Mesendoderm (in vitro differentiated cells): ENCODE measurements at regions not wholly inside any gene's neighbourhood (a gene's known extent, or its start where the extent isn't known, plus 50 kb on each side); places are given as distances from the start of the nearest gene placed in this dataset.

Source experiments
- DNase-seq: peaks from one replicate; pipeline ENCODE4 v3.0.0; 2013
- H2AK5ac ChIP-seq: 2 replicates; pipeline ENCODE4 v1.6.1; 2013; ENCODE audit warnings: low read length, inconsistent platforms
- H2BK120ac ChIP-seq: 2 replicates; pipeline ENCODE4 v1.6.1; 2013; ENCODE audit warnings: low read depth, mild to moderate bottlenecking, low read length, moderate library complexity, mixed read lengths
- H2BK15ac ChIP-seq: replicated peaks from 2 replicates; pipeline ENCODE4 v1.6.1; 2013; ENCODE audit warnings: low read depth, mild to moderate bottlenecking, moderate library complexity
- H2BK5ac ChIP-seq: 2 replicates; pipeline ENCODE4 v1.6.1; 2013; ENCODE audit warnings: low read length, inconsistent platforms
- H3K18ac ChIP-seq: 2 replicates; pipeline ENCODE4 v1.6.1; 2013; ENCODE audit warnings: mild to moderate bottlenecking, low read length, mixed read lengths
- H3K23ac ChIP-seq: one replicate; pipeline ENCODE4 v1.6.1; 2013; ENCODE audit warnings: low read length
- H3K27ac ChIP-seq: 2 replicates; pipeline ENCODE4 v1.5.1; 2013; ENCODE audit warnings: low read depth, mild to moderate bottlenecking, inconsistent platforms, low read length, moderate library complexity
- H3K27me3 ChIP-seq: 2 replicates; pipeline ENCODE4 v1.6.1; 2013; ENCODE audit warnings: low read length, control low read depth, mild to moderate bottlenecking, inconsistent platforms; ENCODE audit not compliant: insufficient read depth, poor library complexity
- H3K36me3 ChIP-seq: 2 replicates; pipeline ENCODE4 v1.6.1; 2013; ENCODE audit warnings: low read length, inconsistent platforms; ENCODE audit not compliant: control insufficient read depth, insufficient read depth
- H3K4ac ChIP-seq: one replicate; pipeline ENCODE4 v1.6.1; 2013; ENCODE audit warnings: low read depth, mild to moderate bottlenecking, low read length, moderate library complexity
- H3K4me1 ChIP-seq: 2 replicates; pipeline ENCODE4 v1.6.1; 2013; ENCODE audit warnings: low read depth, low read length, inconsistent platforms; ENCODE audit not compliant: control insufficient read depth
- H3K4me2 ChIP-seq: 2 replicates; pipeline ENCODE4 v1.6.1; 2013; ENCODE audit warnings: low read length
- H3K4me3 ChIP-seq: 2 replicates; pipeline ENCODE4 v1.5.1; 2013; ENCODE audit warnings: mild to moderate bottlenecking, low read length
- H3K56ac ChIP-seq: one replicate; pipeline ENCODE4 v1.6.1; 2013; ENCODE audit warnings: low read length
- H3K79me1 ChIP-seq: 2 replicates; pipeline ENCODE4 v1.6.1; 2013; ENCODE audit warnings: low read length, inconsistent platforms
- H3K79me2 ChIP-seq: 2 replicates; pipeline ENCODE4 v1.6.1; 2013; ENCODE audit warnings: mild to moderate bottlenecking, low read length; ENCODE audit not compliant: control insufficient read depth, insufficient read depth
- H3K9ac ChIP-seq: 2 replicates; pipeline ENCODE4 v1.6.1; 2013; ENCODE audit warnings: low read length, inconsistent platforms
- H4K5ac ChIP-seq: one replicate; pipeline ENCODE4 v1.6.1; 2013; ENCODE audit warnings: low read length
- H4K8ac ChIP-seq: one replicate; pipeline ENCODE4 v1.6.1; 2013; ENCODE audit warnings: low read depth, mild to moderate bottlenecking, control low read depth, low read length, moderate library complexity
- WGBS: extraction: QIAGEN DNeasy Blood & Tissue Kit; methylation state at CpG from one replicate; pipeline ENCODE4 v1.1.7; 2013; ENCODE audit warnings: low lambda C conversion rate, missing lambda C conversion rate; ENCODE audit not compliant: insufficient coverage; ENCODE audit errors: extremely low coverage; 5-methylcytosine and 5-hydroxymethylcytosine counted together

- Histone ChIP-seq H2BK5ac (no peak overlapping the region), H3K27ac (no peak overlapping the region)
- no CpG with 5 or more reads among the region's 6 CpGs for WGBS
Measured at GRCh38 chr1:5447503-5447960, 544.7 kb downstream of the NPHP4 start.

GRCh38 chr1:5444396-5444795 is 547.8 kb downstream of the NPHP4 start:
- Histone ChIP-seq H2BK120ac (no peak overlapping the region), H4K8ac (no peak overlapping the region), H3K9ac (no peak overlapping the region), H3K4me2 (no peak overlapping the region), H3K23ac (no peak overlapping the region), H3K4me3 (no peak overlapping the region), H3K56ac (no peak overlapping the region), H3K79me1 (no peaks in the 10 kb centered on the region), H3K79me2 (no peaks in the 10 kb centered on the region), H3K18ac (no peak overlapping the region), H3K27me3 (no peaks in the 10 kb centered on the region), H3K27ac (no peak overlapping the region), H2AK5ac (no peak overlapping the region), H2BK15ac (no peak overlapping the region), H3K4ac (no peak overlapping the region), H3K36me3 (no peaks in the 10 kb centered on the region), H4K5ac (no peak overlapping the region), H3K4me1 (no peaks in the 10 kb centered on the region), H2BK5ac (no peak overlapping the region)
- DNase-seq = no peak
- no CpG with 5 or more reads among the region's 6 CpGs for WGBS

More at GRCh38 chr1:5447503-5447960, 544.7 kb downstream of the NPHP4 start:
- Histone ChIP-seq H3K4me2 (no peak overlapping the region), H3K56ac (no peak overlapping the region), H2AK5ac (no peak overlapping the region), H3K27me3 (no peaks in the 10 kb centered on the region), H4K5ac (no peak overlapping the region), H3K4ac (no peak overlapping the region), H2BK15ac (no peak overlapping the region), H3K4me3 (no peak overlapping the region), H3K18ac (no peak overlapping the region), H4K8ac (no peak overlapping the region), H3K36me3 (no peaks in the 10 kb centered on the region), H2BK120ac (no peak overlapping the region), H3K4me1 (no peaks in the 10 kb centered on the region), H3K9ac (no peak overlapping the region), H3K79me1 (no peaks in the 10 kb centered on the region), H3K79me2 (no peaks in the 10 kb centered on the region), H3K23ac (no peak overlapping the region)
- no peak for DNase-seq

- H3K27me3 ChIP-seq = no peaks in the 10 kb centered on the region
- no peaks in the 10 kb centered on the region for H3K79me2 ChIP-seq
- H3K79me1 ChIP-seq = no peaks in the 10 kb centered on the region
- H3K23ac ChIP-seq = no peak overlapping the region
- no peak overlapping the region for H3K4me2 ChIP-seq
- no peak overlapping the region for H3K4ac ChIP-seq
- H2BK15ac ChIP-seq = no peak overlapping the region
- H2BK5ac ChIP-seq = no peak overlapping the region
- H3K9ac ChIP-seq = no peak overlapping the region
- H3K27ac ChIP-seq = no peak overlapping the region
- no peak overlapping the region for H4K5ac ChIP-seq
- WGBS = no CpG with 5 or more reads among the region's 2 CpGs
- H2AK5ac ChIP-seq = no peak overlapping the region
- H3K36me3 ChIP-seq = no peaks in the 10 kb centered on the region
- H3K4me1 ChIP-seq = no peaks in the 10 kb centered on the region
- H3K18ac ChIP-seq = no peak overlapping the region
- no peak overlapping the region for H3K4me3 ChIP-seq
- no peak for DNase-seq
- H2BK120ac ChIP-seq = no peak overlapping the region
- H4K8ac ChIP-seq = no peak overlapping the region
- no peak overlapping the region for H3K56ac ChIP-seq
Measured at GRCh38 chr1:5436808-5437207, 555.4 kb downstream of the NPHP4 start.

GRCh38 chr1:5435414-5435813 is 556.8 kb downstream of the NPHP4 start:
- H2BK15ac ChIP-seq = no peak overlapping the region
- H3K56ac ChIP-seq = no peak overlapping the region
- no peaks in the 10 kb centered on the region for H3K4me1 ChIP-seq
- no peak overlapping the region for H2AK5ac ChIP-seq
- no peaks in the 10 kb centered on the region for H3K79me1 ChIP-seq
- H3K27ac ChIP-seq = no peak overlapping the region
- H3K4me2 ChIP-seq = no peak overlapping the region
- no CpG with 5 or more reads among the region's 6 CpGs for WGBS
- H3K4me3 ChIP-seq = no peak overlapping the region
- no peak overlapping the region for H3K4ac ChIP-seq
- H4K5ac ChIP-seq = no peak overlapping the region
- no peak overlapping the region for H2BK5ac ChIP-seq
- no peak overlapping the region for H3K18ac ChIP-seq
- H2BK120ac ChIP-seq = no peak overlapping the region
- no peaks in the 10 kb centered on the region for H3K27me3 ChIP-seq
- no peak overlapping the region for H4K8ac ChIP-seq
- no peak overlapping the region for H3K9ac ChIP-seq
- DNase-seq = no peak
- no peaks in the 10 kb centered on the region for H3K36me3 ChIP-seq
- H3K23ac ChIP-seq = no peak overlapping the region
- H3K79me2 ChIP-seq = no peaks in the 10 kb centered on the region

- no peaks in the 10 kb centered on the region for H3K79me1 ChIP-seq
- no peaks in the 10 kb centered on the region for H3K4me1 ChIP-seq
- no peak overlapping the region for H4K5ac ChIP-seq
- H3K4ac ChIP-seq = no peak overlapping the region
- no peak overlapping the region for H3K27ac ChIP-seq
- H2BK5ac ChIP-seq = no peak overlapping the region
- no peak overlapping the region for H3K9ac ChIP-seq
- H3K56ac ChIP-seq = no peak overlapping the region
- H3K23ac ChIP-seq = no peak overlapping the region
- H3K36me3 ChIP-seq = no peaks in the 10 kb centered on the region
- H3K4me3 ChIP-seq = no peak overlapping the region
- H2BK15ac ChIP-seq = no peak overlapping the region
- no peaks in the 10 kb centered on the region for H3K79me2 ChIP-seq
- WGBS = no CpG with 5 or more reads among the region's 5 CpGs
- H3K18ac ChIP-seq = no peak overlapping the region
- no peak for DNase-seq
- no peak overlapping the region for H2AK5ac ChIP-seq
- H3K4me2 ChIP-seq = no peak overlapping the region
- no peak overlapping the region for H2BK120ac ChIP-seq
- no peaks in the 10 kb centered on the region for H3K27me3 ChIP-seq
- no peak overlapping the region for H4K8ac ChIP-seq
Measured at GRCh38 chr1:5432436-5432835, 559.8 kb downstream of the NPHP4 start.

- no peak overlapping the region for H4K8ac ChIP-seq
- no peak overlapping the region for H2BK5ac ChIP-seq
- no peaks in the 10 kb centered on the region for H3K36me3 ChIP-seq
- H3K27ac ChIP-seq = no peak overlapping the region
- H2BK15ac ChIP-seq = no peak overlapping the region
- H3K9ac ChIP-seq = no peak overlapping the region
- H4K5ac ChIP-seq = no peak overlapping the region
- H3K23ac ChIP-seq = no peak overlapping the region
- no peak overlapping the region for H3K4me3 ChIP-seq
- no peak overlapping the region for H3K56ac ChIP-seq
- H2BK120ac ChIP-seq = no peak overlapping the region
- H2AK5ac ChIP-seq = no peak overlapping the region
- WGBS = no CpG with 5 or more reads among the region's 15 CpGs
- no peaks in the 10 kb centered on the region for H3K4me1 ChIP-seq
- no peaks in the 10 kb centered on the region for H3K27me3 ChIP-seq
- H3K79me1 ChIP-seq = no peaks in the 10 kb centered on the region
- no peak overlapping the region for H3K4ac ChIP-seq
- DNase-seq = no peak
- H3K4me2 ChIP-seq = no peak overlapping the region
- no peak overlapping the region for H3K18ac ChIP-seq
- H3K79me2 ChIP-seq = no peaks in the 10 kb centered on the region
Measured at GRCh38 chr1:5430911-5431697, 561.1 kb downstream of the NPHP4 start.
